ENCODE measurements at regions not wholly inside any gene's neighbourhood (a gene's known extent, or its start where the extent isn't known, plus 50 kb on each side); places are given as distances from the start of the nearest gene placed in this dataset.

GRCh38 chr6:11397622-11398450, 139.7 kb upstream of the TMEM170B start:
- TF ChIP-seq PATZ1 (CRISPR knock-in tag; IDR thresholded peaks at IDR 0.05; ENCODE audit: borderline replicate concordance), result no peak
- no peak for TF ChIP-seq POU6F1 (CRISPR knock-in tag; IDR thresholded peaks at IDR 0.05; ENCODE audit: borderline replicate concordance, low read depth)
- TF ChIP-seq ZFP3 (CRISPR knock-in tag; IDR thresholded peaks at IDR 0.05), result no peak
- no peak for TF ChIP-seq PPARA (CRISPR knock-in tag; IDR thresholded peaks at IDR 0.05; ENCODE audit: borderline replicate concordance)
- TF ChIP-seq CREB5 (CRISPR knock-in tag; IDR thresholded peaks at IDR 0.05; ENCODE audit: low read depth), result no peak
- TF ChIP-seq ZFP30 (CRISPR knock-in tag; IDR thresholded peaks at IDR 0.05), result no peak
- TF ChIP-seq TSHZ2 (CRISPR knock-in tag; IDR thresholded peaks at IDR 0.05), result no peak
- no peak for TF ChIP-seq CSRNP3 (CRISPR knock-in tag; IDR thresholded peaks at IDR 0.05)
- no peak for TF ChIP-seq CSDC2 (CRISPR knock-in tag; IDR thresholded peaks at IDR 0.05)
- TF ChIP-seq ISL1 (CRISPR knock-in tag; IDR thresholded peaks at IDR 0.05), result no peak
